Fibroblast of skin of left quadriceps (primary cell): ENCODE measurements at regions not wholly inside any gene's neighbourhood (a gene's known extent, or its start where the extent isn't known, plus 50 kb on each side); places are given as distances from the start of the nearest gene placed in this dataset.

Experiments
- DNase-seq, 2 experiments: peaks; one replicate each; pipeline ENCODE4 v3.0.0-alpha.2; 2013; ENCODE audit warnings: low read depth in 2 of 2

- DNase-seq, result no peak
Measured at GRCh38 chr3:59546522-59546921, 496.7 kb upstream of the CFAP20DC start.

- DNase-seq, result no peak
Measured at GRCh38 chr3:59545374-59545773, 495.5 kb upstream of the CFAP20DC start.

GRCh38 chr3:59542276-59542675 lies 492.5 kb upstream of the CFAP20DC start:
- no peak for DNase-seq

GRCh38 chr3:59540696-59541095 lies 490.9 kb upstream of the CFAP20DC start:
- no peak for DNase-seq

GRCh38 chr3:59540241-59540640 lies 490.4 kb upstream of the CFAP20DC start:
- no peak for DNase-seq

GRCh38 chr3:59538753-59539432 lies 489.1 kb upstream of the CFAP20DC start:
- DNase-seq, result no peak

- DNase-seq, result no peak
Measured at GRCh38 chr3:59535791-59536221, 486.0 kb upstream of the CFAP20DC start.

- DNase-seq, result no peak
Measured at GRCh38 chr3:59531994-59532393, 482.2 kb upstream of the CFAP20DC start.

GRCh38 chr3:59531066-59531745 lies 481.4 kb upstream of the CFAP20DC start:
- DNase-seq, result no peak

- DNase-seq, result no peak
Measured at GRCh38 chr3:59528251-59528650, 478.4 kb upstream of the CFAP20DC start.

- no peak for DNase-seq
Measured at GRCh38 chr3:59527493-59527892, 477.7 kb upstream of the CFAP20DC start.

- DNase-seq, result no peak
Measured at GRCh38 chr3:59526999-59527398, 477.2 kb upstream of the CFAP20DC start.

GRCh38 chr3:59522550-59522949 lies 472.7 kb upstream of the CFAP20DC start:
- DNase-seq, result no peak

- DNase-seq, result no peak
Measured at GRCh38 chr3:59519094-59519493, 469.3 kb upstream of the CFAP20DC start.

- DNase-seq, result no peak
Measured at GRCh38 chr3:59518283-59519055, 468.6 kb upstream of the CFAP20DC start.

- no peak for DNase-seq
Measured at GRCh38 chr3:59517388-59517787, 467.6 kb upstream of the CFAP20DC start.

- DNase-seq, result no peak
Measured at GRCh38 chr3:59515966-59516365, 466.1 kb upstream of the CFAP20DC start.

- no peak for DNase-seq
Measured at GRCh38 chr3:59514865-59515482, 465.1 kb upstream of the CFAP20DC start.

GRCh38 chr3:59513570-59513969 lies 463.7 kb upstream of the CFAP20DC start:
- DNase-seq, result no peak

- DNase-seq, result no peak
Measured at GRCh38 chr3:59512066-59512465, 462.2 kb upstream of the CFAP20DC start.

GRCh38 chr3:59510576-59510975 lies 460.8 kb upstream of the CFAP20DC start:
- peak in 1 of 2 experiments; percentile 7 for DNase-seq

GRCh38 chr3:59508273-59508672 lies 458.4 kb upstream of the CFAP20DC start:
- no peak for DNase-seq
